OCI-LY3 (cell line): ENCODE measurements at regions not wholly inside any gene's neighbourhood (a gene's known extent, or its start where the extent isn't known, plus 50 kb on each side); places are given as distances from the start of the nearest gene placed in this dataset.

Experiments used
- EZH2phosphoT487 ChIP-seq: fragments of 200-600 bp; shearing (Covaris generic); IDR thresholded peaks from 2 replicates; pipeline ENCODE4 v1.6.1; 2018; ENCODE audit warnings: antibody characterized with exemption, mixed run types, low read depth
- TF ChIP-seq, protein P1 (sequence below): fragments of 200-600, 300-600 bp; sonication (generic); IDR thresholded peaks from 2 replicates; pipeline ENCODE4 v1.5.1; 2014; ENCODE audit warnings: antibody characterized with exemption, low read length, low read depth

DNA sequence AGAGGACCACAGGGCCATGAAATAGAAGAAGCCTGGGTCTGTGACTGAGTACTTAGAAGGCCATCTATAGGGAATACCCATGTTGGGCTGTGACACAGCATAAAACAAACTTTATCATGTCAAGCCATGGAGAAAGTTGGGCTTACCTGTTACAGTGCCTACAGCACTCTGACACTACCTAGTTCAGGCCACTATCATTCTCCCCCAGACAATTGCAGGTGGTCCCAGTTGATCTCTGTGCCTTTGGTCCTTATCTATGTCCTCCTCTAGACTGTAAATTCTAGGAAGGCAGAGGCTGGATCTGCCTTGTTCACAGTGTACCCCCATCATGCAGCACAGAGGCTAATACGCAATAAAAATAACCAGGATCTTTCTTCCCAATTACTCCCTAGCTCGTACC lies 69.1 kb downstream of the GCC1 start:
- TF ChIP-seq, protein P1, sequence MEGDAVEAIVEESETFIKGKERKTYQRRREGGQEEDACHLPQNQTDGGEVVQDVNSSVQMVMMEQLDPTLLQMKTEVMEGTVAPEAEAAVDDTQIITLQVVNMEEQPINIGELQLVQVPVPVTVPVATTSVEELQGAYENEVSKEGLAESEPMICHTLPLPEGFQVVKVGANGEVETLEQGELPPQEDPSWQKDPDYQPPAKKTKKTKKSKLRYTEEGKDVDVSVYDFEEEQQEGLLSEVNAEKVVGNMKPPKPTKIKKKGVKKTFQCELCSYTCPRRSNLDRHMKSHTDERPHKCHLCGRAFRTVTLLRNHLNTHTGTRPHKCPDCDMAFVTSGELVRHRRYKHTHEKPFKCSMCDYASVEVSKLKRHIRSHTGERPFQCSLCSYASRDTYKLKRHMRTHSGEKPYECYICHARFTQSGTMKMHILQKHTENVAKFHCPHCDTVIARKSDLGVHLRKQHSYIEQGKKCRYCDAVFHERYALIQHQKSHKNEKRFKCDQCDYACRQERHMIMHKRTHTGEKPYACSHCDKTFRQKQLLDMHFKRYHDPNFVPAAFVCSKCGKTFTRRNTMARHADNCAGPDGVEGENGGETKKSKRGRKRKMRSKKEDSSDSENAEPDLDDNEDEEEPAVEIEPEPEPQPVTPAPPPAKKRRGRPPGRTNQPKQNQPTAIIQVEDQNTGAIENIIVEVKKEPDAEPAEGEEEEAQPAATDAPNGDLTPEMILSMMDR: no peak
- no peak for TF ChIP-seq EZH2phosphoT487
